ENCODE measurements at regions not wholly inside any gene's neighbourhood (a gene's known extent, or its start where the extent isn't known, plus 50 kb on each side); places are given as distances from the start of the nearest gene placed in this dataset.

DNA sequence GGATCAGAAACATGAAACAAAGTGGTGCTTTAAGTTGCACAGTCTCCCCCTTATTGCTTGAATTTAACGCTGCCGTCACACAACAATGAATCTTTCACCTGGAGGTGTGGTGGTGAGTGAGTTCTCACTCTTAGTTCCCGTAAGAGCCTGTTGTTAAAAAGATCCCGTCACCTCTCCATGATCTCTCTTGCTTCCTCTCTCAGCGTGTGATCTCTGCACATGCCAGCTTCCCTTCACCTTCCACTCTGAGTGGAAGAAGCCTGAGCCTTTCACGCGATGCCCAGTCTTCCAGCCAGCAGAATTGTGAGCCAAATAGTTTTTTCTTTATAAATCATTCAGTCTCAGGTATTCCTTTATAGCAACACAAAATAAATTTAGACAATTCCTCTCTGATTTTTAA lies 136.7 kb upstream of the CHL1 start:
- TF ChIP-seq EP300 (IDR thresholded peaks at IDR 0.05; ENCODE audit: borderline replicate concordance) (no peak), ZBTB7A (IDR thresholded peaks at IDR 0.05; ENCODE audit: low read depth) (no peak), RAD21 (IDR thresholded peaks at IDR 0.05; ENCODE audit: low read depth) (no peak), FOXM1 (IDR thresholded peaks at IDR 0.05; ENCODE audit: borderline replicate concordance, low read depth) (no peak)
- TF ChIP-seq, protein P1, sequence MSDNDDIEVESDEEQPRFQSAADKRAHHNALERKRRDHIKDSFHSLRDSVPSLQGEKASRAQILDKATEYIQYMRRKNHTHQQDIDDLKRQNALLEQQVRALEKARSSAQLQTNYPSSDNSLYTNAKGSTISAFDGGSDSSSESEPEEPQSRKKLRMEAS (IDR thresholded peaks at IDR 0.05): no peak

Data from Ishikawa (cell line).